ENCODE measurements at regions not wholly inside any gene's neighbourhood (a gene's known extent, or its start where the extent isn't known, plus 50 kb on each side); places are given as distances from the start of the nearest gene placed in this dataset.

DNA sequence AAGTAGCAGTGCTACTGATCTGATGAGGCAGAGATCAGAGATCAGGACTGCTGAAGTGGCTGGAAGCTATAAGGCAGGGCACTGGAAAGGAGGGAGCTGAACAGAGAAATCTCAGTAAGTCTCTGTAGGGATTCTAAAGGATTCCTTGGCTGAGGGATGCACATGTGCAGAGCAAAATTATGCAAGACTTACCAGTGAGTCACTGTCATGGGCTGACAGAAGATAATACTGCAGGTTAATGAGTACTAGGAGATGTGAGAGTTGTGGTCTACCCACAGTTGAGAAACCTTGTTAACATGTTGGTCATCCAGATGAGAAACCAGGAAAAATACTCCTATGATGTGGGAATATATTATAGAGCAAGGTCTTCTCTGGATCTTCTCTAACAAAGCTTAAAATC lies 378.1 kb downstream of the HAPSTR1 start:
- no peak for DNase-seq

DNA sequence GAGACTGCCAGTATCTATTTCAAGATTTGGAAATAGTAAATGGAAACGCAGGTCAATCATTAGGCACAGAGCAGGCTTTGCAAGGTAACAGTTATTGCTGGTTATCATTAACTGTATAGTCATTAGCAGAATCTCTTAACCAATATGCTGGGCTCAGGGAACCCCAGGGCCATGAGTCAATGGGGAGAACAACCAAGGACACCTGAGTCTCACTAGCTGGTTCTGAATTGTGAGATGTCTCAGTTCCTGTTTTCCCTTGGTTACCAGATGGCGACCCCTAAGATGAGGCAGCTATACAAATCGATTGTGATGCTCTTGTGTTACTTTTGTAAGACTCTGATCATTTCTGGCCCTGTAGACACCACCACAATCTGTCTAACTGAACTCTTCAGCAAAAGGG lies 385.3 kb downstream of the HAPSTR1 start:
- no peak for DNase-seq

DNA sequence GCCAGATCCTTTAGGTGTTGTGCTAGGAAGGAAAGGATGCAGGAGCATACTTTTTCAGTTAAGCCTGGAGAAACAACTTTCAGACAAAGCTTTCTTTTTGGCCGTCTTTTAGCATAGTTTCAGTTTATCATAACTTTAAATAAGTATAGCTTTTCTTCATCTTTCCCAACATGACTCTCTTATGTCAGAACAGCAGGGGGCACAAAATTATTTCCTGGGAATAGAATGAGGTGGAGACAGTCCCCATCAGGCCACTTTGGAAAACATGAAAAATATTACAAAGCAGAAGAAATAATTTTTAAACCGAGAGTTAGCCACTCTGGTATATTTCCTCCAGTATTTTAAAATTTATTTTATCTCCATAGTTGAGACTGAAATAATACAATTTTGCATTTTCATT lies 387.6 kb downstream of the HAPSTR1 start:
- no peak for DNase-seq

DNA sequence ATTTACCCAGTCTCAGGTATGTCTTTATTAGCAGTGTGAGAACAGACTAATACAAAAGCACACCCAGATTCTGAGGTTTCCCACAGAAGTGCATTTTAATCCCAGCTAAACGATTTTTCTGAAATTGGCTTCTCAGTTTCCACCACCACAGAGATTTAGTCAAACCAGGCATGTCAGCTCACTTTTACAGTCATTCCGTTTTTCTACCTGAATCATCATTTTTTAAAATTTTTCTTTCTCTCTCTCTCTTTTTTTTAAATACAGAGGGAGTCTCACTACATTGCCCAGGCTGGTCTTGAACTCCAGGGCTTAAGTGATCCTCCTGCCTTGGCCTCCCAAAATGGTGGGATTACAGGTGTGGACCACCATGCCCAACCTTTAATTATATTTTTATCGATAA lies 389.1 kb downstream of the HAPSTR1 start:
- DNase-seq, result no peak

DNA sequence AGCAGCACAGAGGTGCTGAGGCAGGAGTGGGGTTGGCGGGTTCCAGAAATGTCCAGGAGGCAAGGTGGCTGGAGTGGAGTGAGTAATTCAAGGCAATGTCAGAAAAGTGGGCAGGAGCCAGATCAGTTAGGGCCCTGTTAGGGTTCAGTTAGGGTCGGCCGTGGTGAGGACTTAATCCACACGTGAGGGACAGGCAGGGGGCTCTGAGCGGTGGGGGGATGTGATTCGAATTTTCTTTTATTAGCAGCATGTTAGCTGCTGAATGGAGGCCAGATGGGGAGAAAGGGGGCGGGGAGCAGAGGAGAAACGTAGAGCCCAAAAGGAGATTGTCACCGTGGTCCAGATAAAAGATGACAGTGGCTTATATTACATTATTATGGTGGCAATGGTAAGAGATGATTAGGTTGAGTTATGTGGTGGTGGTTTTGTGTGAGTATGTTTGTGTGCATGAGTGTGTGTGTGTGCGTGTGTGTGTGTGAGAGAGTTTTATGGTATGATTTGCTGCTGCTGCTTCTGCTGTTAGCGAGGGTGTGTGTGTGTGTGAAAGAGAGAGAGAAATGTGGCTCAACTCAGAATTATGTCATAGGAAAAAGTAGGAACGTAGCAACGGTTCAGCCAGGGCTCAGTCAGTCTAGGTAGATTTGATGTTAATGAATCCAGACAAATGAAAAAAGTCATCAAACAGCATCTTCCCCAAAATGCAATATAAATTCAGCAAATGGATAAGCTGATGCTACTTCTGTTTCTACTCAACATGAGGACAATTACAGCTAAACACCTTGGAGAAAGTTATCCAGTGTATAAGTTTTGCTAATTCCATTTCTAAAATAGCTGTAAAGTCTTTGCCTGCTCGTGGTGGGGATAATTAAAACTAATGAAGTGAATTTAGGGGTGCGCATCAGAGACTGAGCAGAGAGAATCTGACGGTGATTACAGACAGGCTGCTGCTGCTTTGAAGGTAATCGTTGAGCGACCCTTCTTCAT lies 390.6 kb downstream of the HAPSTR1 start:
- DNase-seq, result no peak

DNA sequence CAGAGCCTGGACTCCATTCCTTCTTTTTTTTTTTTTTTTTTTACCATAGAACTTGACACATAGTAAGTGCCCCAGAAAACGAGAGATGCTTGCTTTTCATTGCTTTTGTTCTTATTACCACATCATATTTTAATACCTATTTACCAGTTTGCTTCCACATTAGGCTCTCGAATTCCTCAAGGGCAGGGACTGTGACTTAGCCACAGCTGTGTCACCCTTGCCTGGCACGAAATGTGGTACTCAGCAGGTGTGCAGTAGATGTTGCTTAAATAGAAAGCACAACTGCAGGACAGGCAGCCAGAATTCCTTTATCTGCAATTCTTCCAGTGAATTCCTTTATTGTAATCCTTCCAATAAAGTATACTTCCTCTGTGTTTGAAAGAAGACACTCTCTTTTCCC lies 393.0 kb downstream of the HAPSTR1 start:
- DNase-seq, result no peak

DNA sequence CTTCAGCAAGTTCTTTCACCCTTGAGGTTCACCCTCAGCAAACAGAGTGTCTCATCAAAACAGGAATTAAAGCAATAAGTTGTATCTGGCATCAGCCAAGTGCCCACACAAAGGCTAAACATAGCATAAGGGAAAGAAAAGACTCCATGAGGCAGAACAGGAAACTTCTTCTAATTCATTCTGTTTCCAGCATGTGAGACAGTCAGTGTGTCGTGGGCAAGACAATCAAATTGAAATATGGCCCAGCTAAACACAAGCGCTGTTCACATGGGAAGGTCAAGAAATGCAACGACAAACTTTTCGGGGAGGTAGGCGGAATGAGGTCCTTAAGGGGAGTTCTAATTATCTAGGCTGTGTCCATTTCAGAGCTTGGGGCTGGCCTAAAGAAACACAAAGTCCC lies 393.4 kb downstream of the HAPSTR1 start:
- no peak for DNase-seq

DNA sequence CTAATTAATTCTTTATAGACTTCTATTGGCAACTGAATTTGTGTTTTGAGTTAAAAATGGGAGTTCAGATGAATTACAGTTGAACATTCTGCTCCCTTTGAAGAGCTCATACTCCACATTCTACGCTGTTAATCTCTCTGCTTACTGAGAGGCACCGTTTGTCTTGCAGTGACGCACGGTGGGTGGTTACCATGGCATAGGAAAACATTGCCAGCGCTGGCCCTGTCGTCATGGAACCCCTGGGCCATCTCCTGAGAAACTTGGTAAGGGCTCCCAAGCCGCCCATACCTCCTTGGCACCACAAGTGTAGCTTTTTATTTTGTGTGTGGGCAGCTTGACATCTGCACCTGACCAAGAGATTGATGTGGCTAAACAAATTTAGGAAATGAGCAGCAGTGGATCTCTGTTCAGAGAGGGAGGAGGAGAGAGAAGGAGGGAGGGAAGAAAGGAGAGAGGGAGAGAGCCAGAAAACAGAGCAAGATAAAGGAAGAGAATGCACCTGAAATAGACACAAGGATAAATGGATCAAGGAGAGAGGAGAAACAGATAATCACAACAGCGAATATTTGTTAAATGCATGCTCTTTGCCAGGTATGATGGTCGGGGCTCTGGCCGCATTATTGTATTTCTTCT lies 398.5 kb downstream of the HAPSTR1 start:
- peak; percentile 89 for DNase-seq

DNA sequence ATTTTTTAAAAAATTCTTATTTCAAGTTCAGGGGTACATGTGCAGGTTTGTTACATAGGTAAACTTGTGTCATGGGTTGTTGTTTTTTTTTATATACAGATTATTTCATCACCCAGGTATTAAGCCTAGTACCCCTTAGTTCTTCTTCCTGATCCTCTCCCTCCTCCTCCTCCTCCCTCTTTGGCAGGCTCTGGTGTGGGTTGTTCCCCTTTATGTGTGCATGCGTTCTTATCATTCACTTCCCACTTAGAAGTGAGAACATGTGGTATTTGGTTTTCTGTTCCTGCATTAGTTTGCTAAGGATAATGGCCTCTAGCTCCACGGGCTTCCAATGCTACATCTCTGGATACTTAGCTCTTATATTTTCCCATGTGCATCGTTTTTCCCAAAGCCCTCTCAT lies 404.4 kb downstream of the HAPSTR1 start:
- no peak for DNase-seq

DNA sequence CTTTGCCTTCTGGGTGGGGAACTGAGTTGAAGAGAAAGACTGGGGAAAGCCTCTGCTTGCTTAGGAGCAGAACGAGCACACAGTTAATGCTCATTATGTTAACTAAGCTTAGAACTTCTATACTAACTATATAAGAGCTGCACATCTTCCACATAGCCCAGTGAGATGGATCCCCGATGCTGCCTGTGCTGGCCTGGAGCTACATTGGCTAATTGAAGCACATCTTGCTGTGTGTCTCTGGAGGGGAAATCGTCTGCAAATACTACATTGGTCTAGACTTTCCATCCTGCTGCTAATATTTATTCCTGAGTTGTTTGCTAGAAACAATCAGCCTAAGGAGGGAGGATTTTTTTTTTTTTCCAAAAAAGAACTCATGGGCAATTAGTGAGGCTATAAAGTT lies 406.3 kb downstream of the HAPSTR1 start:
- DNase-seq, result no peak

DNA sequence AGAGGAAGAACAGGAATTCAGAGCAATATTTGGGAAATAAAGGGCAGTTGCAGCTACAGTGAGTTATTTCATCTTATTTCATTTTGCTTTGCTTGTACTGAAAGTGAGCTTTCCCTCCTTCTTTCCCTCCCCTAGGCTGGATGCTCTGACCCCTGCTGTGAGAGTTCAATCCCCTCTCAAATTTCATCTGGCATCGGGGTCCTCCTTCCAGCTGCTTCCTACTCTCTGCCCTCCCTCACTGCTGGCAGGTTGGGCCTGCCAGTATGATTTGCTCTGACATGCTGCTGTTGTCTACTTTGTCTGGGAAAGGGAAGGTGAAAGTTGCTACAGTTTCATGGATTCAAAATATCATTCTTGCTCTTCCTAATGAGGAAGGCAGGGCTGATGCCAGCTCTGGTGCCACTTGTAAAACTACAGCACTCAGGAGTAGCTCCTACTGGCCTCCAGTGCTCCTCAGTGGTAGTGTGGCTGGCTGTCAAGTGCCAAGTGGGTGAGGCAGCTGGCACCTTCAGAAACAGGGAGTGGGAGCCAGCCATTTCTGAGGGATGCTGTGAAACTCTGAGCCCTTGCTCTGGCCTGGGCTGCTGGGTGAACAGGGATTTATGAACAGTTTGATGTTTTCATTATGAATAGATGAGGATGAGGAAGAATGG lies 408.6 kb downstream of the HAPSTR1 start:
- peak; percentile 70 for DNase-seq

DNA sequence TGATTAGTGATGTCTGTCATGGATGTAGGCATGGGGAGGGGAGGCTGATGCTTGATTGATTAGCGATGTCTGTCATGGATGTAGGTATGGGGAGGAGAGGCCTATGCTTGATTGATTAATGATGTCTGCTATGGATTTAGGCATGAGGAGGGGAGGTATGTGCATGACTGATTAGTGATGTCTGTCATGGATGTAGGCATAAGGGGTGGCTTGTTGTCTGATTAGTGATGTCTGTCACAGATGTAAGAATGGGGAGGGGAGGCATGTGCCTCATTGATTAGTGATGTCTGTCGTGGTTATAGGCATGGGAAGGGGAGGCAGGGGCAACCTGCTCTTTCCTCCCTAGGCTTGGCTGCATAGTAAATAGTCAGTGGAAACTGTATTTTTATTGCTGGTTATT lies 409.4 kb downstream of the HAPSTR1 start:
- DNase-seq, result no peak

DNA sequence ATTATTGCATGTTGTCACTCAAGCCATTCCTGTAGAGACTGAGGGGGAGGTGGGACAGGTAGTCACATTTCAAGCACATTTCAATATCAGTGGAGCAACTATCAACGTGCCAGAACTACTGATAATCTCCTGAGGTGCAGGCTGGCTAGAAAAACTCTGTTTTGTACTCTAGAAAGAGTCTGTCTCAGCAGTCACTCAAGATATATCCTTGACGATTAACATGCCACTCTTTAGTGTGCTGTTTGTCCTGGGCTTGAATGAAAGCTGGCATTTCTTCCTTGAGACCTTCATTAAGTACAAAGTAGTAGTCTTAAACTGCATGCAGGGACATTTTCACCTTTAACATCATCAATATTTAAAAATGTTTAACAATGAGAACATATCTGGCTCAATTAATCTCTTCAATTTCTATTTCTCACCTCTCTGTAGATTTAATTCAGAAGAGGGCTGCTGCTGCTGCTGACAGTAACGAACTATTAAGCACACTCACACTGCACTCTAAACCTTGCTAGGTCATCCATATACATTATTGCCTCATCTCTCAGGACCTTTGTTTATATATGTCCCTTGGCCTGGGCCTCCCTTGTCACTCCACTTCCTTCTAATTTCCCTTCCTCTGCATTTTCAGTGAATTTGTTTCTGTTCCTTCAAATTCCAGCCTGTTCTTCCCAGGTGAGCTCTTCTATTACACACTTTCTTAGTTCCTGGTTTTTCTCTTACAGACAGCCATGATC lies 412.0 kb downstream of the HAPSTR1 start:
- DNase-seq, result no peak

DNA sequence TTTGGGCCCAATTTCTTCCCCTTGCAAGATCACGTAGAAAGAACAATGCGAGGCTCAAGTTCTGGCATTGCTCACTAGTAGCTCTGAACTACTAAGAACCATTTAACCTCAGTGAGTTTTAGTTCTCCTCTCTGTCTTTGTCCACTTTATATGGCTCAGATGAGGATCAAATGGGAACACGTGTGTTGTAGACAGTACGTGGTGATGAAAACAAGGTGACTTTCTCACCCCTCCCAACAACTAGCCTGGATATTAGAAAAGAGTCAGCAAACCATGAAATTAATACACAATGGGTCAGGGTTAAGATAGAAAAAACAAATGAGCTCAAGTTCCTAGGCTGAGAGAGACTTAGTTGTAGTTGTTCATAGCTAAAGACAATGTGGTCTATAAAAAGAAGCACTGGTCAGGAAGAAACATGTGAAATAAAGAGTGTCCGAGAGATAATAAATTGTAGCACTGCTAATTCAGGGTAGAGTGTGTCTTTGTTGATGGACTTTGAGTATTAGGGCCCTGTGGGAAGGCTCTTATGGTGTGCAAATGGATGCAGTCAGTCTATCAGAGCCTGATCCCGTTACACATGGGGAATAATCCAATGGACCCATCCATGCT lies 417.0 kb downstream of the HAPSTR1 start:
- no peak for DNase-seq

DNA sequence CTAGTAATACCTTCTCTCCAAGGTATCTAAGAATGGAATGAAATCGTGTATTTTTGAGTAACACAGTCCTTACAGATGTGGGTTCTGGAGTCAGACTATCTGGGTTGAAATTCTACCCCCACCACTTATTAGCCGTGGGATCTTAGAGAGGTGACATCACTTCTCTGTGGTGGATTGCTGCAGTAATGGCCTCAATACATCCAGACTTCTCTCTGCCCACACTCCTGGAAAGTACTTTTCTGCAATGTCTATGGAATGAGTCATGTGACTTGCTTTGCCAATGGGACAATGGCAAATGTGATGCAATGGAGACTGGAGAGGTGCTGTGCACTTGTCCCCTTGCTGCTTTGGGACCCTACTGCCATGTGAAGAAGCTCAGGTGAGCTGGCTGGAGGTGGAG lies 418.2 kb downstream of the HAPSTR1 start:
- DNase-seq, result no peak

DNA sequence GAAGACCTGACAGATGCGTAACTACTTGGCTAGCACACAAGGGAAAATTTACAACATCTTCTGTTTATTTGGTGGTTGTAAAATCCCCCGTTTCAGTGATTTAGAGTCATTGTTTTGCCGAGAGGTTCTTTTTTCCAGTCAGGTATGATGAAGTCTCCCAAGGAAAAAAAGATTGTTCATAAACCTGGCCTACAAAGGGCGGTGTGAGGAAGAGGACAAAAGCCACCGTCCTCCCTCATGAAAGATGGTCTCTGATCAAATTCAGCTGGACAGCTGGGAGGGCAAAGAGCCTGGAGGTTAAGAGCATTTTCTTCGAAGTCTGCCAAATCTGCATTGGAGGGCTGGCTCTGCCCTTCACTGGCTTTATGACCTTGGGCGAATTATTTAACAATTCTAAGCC lies 419.9 kb downstream of the HAPSTR1 start:
- no peak for DNase-seq

DNA sequence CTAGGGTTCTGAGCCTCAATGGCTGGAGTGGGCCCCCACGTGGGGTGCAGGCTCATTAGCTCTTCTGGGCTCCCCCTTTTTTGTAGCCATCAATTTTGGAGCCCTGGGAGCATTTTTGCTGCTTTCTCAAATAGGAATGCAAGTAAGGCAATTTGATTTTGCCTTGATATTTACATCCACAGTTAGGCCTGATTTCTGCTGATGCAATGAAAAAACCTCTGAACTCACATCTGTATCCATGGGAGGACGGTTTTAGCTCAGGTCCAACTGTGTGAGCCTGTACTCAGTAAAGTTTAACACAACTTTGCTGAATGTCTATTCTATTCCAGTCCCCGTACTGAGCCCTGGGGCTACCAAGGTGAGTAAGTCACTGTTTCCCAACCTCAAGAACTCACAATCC lies 425.0 kb downstream of the HAPSTR1 start:
- no peak for DNase-seq

DNA sequence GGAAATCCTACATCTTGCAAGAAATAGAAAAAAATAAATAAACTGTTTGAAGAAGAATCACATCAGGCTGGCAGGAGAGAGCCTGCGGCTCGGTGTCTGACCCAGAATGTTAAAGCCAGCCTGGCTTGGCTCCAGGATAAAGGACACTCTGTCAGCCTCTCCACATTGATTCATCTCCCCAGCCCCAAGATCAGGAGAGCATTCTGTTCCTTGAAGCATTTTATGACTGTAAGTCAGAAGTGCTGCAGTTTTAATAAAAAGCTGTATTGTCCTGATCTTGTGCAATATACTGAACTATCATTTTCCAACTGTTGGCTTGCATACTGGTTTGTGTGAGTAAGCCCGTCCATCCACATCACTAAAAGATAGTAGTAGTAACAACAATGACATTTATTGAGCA lies 426.6 kb downstream of the HAPSTR1 start:
- DNase-seq, result no peak

DNA sequence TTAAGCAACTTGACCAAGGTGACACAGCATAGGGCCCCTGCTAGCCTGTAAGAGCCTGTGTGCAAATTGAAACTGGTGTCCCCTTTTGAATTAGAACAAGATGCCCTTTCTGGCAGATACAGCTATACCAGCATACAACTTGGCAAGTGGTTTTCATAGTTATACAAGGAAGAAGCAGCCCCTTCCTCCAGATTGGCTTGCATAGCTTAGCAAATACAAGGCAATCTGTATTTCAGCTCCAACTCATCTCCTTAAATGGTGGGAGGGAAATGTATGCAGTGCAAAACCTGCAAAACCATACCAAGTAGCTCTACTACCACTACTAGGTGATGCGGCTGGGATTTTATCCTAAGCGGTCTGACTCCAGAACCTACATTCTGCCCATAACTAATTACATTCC lies 427.1 kb downstream of the HAPSTR1 start:
- DNase-seq, result no peak

DNA sequence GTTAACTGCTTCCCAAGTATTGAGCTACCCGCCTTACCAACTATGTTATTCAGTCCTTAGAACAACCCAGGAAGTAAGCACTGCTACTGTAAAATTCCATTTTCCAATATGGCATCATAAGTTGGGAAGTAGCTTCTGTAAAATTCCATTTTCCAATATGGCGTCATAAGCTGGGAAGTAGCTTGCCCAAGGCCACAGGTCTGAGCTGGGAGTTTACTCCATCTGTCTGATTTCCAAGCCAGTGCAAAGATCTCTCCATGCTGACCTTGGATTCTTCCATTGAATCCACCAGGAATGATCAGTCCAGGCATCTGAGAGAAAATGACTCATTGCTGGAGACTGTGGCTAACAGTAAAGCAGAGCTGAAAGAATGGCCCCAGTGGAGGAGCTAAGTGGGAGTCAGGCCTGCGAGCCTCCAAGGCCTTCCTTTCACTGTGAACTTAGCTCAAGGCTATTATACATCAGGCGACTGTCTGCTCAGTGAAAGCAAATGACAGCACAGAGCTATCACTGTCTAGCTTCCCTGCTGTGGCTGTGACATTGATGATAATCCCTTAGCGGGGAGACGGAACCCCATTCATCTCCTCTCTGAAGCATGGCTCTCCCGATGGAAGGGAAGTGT lies 430.4 kb downstream of the HAPSTR1 start:
- DNase-seq, result no peak

DNA sequence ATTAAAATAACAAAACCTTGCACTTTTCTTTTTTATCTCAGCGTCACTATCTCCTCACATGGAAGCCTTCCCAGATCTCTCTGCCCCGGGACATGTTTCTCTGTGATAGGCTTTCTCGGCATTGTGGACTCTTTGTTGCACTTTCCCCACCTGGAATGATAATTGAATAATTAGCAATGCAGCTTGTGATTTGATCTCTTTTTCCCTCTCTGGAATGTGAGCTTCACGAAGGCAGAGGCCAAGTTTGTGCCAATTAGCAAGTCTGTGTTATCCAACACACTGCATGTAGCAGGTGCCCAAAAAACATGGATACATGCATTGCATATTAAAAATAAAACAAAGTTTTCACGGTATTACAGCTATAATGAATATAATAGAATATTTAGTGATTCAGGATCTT lies 431.2 kb downstream of the HAPSTR1 start:
- no peak for DNase-seq

Measured in renal pelvis (tissue), 1 donor.